HEK293 (cell line): ENCODE measurements at regions not wholly inside any gene's neighbourhood (a gene's known extent, or its start where the extent isn't known, plus 50 kb on each side); places are given as distances from the start of the nearest gene placed in this dataset.

Experiments used
- CTCF ChIA-PET: fragments of 350-600 bp; formaldehyde crosslinking; extraction: SDS; loops from one replicate; lab custom pipeline; 2021; ENCODE audit warnings: antibody characterized with exemption; lab: Yijun Ruan, JAX
- POLR2A ChIA-PET: fragments of 300-600 bp; formaldehyde crosslinking; extraction: SDS; loops from one replicate; lab custom pipeline; 2020; ENCODE audit warnings: antibody characterized with exemption, inconsistent platforms; lab: Yijun Ruan, JAX
- H3K27ac ChIP-seq: fragments of 200-500 bp; sonication (Bioruptor generic); 2 replicates; pipeline ENCODE4 v1.5.1; 2014; ENCODE audit warnings: low read depth, low read length, control low read depth, inconsistent platforms; ENCODE audit errors: extremely low read depth
- H3K36me3 ChIP-seq, 2 experiments: fragments of 200-500 bp in 1 of 2; sonication (Bioruptor generic) in 1 of 2; 1 replicate in 1 of 2; 2 replicates in 1 of 2; pipeline ENCODE4 v1.5.1; 2014 to 2017; ENCODE audit warnings: inconsistent platforms in 2 of 2, low read length in 2 of 2; ENCODE audit not compliant: control insufficient read depth in 2 of 2, insufficient read depth in 1 of 2
- H3K4me1 ChIP-seq: fragments of 200-500 bp; sonication (Bioruptor generic); 2 replicates; pipeline ENCODE4 v1.5.1; 2014; ENCODE audit warnings: mild to moderate bottlenecking, low read length, inconsistent platforms; ENCODE audit not compliant: control insufficient read depth, insufficient read depth
- H3K4me3 ChIP-seq: 2 replicates; pipeline ENCODE4 v1.5.1; 2011; ENCODE audit warnings: low read depth, mild to moderate bottlenecking, control low read depth, low read length, moderate library complexity
- H3K9me3 ChIP-seq: fragments of 200-500 bp; sonication (Bioruptor generic); 2 replicates; pipeline ENCODE4 v1.5.1; 2014; ENCODE audit warnings: low read depth, low read length, inconsistent platforms; ENCODE audit not compliant: control insufficient read depth, insufficient read depth
- INSM2 ChIP-seq: fragments of 450-650 bp; formaldehyde crosslinking; IDR thresholded peaks from 2 replicates; pipeline ENCODE4 v1.5.1; 2016; ENCODE audit warnings: missing biosample characterization, missing genetic modification characterization
- MZF1 ChIP-seq: fragments of 450-650 bp; formaldehyde crosslinking; IDR thresholded peaks from 2 replicates; pipeline ENCODE4 v1.5.1; 2017; ENCODE audit warnings: missing biosample characterization, missing genetic modification characterization, borderline replicate concordance
- SCRT1 ChIP-seq: fragments of 450-650 bp; formaldehyde crosslinking; IDR thresholded peaks from 2 replicates; pipeline ENCODE4 v1.5.1; 2016; ENCODE audit warnings: missing biosample characterization, missing genetic modification characterization, borderline replicate concordance
- SETDB1 ChIP-seq: IDR thresholded peaks from one replicate; pipeline ENCODE4 v1.6.1; 2017; ENCODE audit warnings: mild to moderate bottlenecking, low read length, moderate library complexity, mixed read lengths; ENCODE audit not compliant: insufficient read length
- ZIC2 ChIP-seq: fragments of 450-650 bp; formaldehyde crosslinking; IDR thresholded peaks from 2 replicates; pipeline ENCODE4 v1.5.1; 2016; ENCODE audit warnings: missing biosample characterization, missing genetic modification characterization
- ZNF132 ChIP-seq: fragments of 450-650 bp; formaldehyde crosslinking; IDR thresholded peaks from 2 replicates; pipeline ENCODE4 v1.5.1; 2017; ENCODE audit warnings: missing biosample characterization, missing genetic modification characterization, borderline replicate concordance
- ZNF133 ChIP-seq: fragments of 450-650 bp; formaldehyde crosslinking; IDR thresholded peaks from 2 replicates; pipeline ENCODE4 v1.5.1; 2016; ENCODE audit warnings: missing biosample characterization, missing genetic modification characterization
- ZNF239 ChIP-seq: fragments of 450-650 bp; formaldehyde crosslinking; IDR thresholded peaks from 2 replicates; pipeline ENCODE4 v1.5.1; 2016; ENCODE audit warnings: missing biosample characterization, missing genetic modification characterization
- ZNF292 ChIP-seq: fragments of 450-650 bp; formaldehyde crosslinking; IDR thresholded peaks from 2 replicates; pipeline ENCODE4 v1.5.1; 2016; ENCODE audit warnings: low read depth, missing biosample characterization, missing genetic modification characterization, borderline replicate concordance
- ZNF398 ChIP-seq: fragments of 450-650 bp; formaldehyde crosslinking; IDR thresholded peaks from 2 replicates; pipeline ENCODE4 v1.5.1; 2017; ENCODE audit warnings: missing biosample characterization, missing genetic modification characterization
- ZNF423 ChIP-seq: fragments of 450-650 bp; formaldehyde crosslinking; IDR thresholded peaks from 2 replicates; pipeline ENCODE4 v1.5.1; 2016; ENCODE audit warnings: missing biosample characterization, missing genetic modification characterization
- ZNF654 ChIP-seq: fragments of 450-650 bp; formaldehyde crosslinking; IDR thresholded peaks from 2 replicates; pipeline ENCODE4 v1.5.1; 2016; ENCODE audit warnings: low read depth, missing biosample characterization, missing genetic modification characterization
- ZNF777 ChIP-seq: fragments of 450-650 bp; formaldehyde crosslinking; IDR thresholded peaks from 2 replicates; pipeline ENCODE4 v1.5.1; 2017; ENCODE audit warnings: missing biosample characterization, missing genetic modification characterization, borderline replicate concordance
- ZNF785 ChIP-seq: fragments of 450-650 bp; formaldehyde crosslinking; IDR thresholded peaks from 2 replicates; pipeline ENCODE4 v1.5.1; 2016; ENCODE audit warnings: missing biosample characterization, missing genetic modification characterization
- TF ChIP-seq, protein P1 (sequence below): fragments of 450-650 bp; formaldehyde crosslinking; IDR thresholded peaks from 2 replicates; pipeline ENCODE4 v1.5.1; 2016; ENCODE audit warnings: missing biosample characterization, missing genetic modification characterization
- TF ChIP-seq, protein P2 (sequence below): fragments of 450-650 bp; formaldehyde crosslinking; IDR thresholded peaks from 2 replicates; pipeline ENCODE4 v1.5.1; 2016; ENCODE audit warnings: missing biosample characterization, missing genetic modification characterization, low read depth
- TF ChIP-seq, protein P3 (sequence below): fragments of 450-650 bp; formaldehyde crosslinking; IDR thresholded peaks from 2 replicates; pipeline ENCODE4 v1.5.1; 2016; ENCODE audit warnings: missing biosample characterization, missing genetic modification characterization

DNA sequence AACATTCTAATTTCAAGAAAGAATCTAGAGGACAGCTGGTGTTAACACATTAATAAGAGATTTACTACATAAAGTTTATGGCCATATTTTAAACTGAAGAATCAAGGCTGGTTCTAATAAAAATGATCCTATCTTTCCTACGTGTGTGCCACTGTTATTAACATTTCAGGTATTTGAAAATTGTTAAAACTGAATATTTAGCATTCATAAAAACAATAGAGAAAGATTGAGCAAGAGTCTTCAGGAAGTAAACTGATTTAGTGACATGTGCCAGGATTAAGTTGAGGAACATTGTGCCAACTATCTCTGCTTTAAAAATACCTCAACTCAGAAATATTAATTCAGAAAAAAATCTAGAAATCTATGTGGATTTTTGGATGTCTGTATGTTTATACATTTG, 810.1 kb downstream of the FAT4 start (continued):
- TF ChIP-seq ZNF777 (no peak), ZNF292 (tag by site-specific recombination) (no peak), ZNF654 (no peak), SCRT1 (tag by site-specific recombination) (no peak), ZIC2 (tag by site-specific recombination) (no peak)

- CTCF ChIA-PET, result no interaction called here
- POLR2A ChIA-PET, result no interaction called here
Observed at GRCh38 chr4:126130215-126130614, 815.5 kb downstream of the FAT4 start.

DNA sequence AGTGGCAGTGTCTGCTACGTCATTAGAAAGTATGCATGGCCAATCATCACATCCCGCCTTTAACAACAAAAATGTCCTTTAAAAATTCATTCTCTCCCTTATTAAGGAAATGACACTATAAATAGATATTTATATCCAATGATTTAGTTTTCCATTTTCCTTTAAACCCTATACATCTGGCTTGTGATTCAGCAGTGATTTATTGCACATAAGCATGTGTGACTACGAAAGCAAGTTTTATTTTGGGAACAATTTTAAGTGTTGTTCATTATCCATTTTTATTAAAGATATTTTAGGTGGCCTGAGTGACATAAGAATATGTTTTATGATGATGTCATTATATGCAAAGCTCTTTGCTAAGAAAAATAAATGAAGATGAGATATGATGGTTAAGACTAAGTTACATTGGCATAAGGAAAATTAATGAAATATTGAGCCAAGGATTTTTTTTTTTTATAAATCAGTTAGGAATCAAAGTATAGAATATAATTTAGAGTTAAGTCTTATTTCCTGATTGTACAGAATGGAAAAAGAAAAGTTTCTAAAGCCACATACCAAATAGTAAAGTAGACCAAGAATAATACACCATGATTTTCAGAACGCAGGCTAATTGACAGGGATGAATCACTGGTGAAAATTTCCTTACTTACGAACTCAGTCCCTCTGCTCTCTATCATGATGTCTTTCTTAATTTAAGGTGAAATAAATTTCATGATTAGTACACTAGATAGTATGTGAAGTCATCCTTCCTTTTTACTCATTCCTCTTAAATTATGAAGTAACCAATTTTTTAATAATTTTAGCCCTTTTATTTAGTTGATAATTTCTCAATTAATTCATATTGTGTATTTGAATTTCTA, 822.4 kb downstream of the FAT4 start:
- ChIA-PET POLR2A (no interaction called here), CTCF (interaction anchor here (0.6 kb wide), 1 partner anchor 10 kb away, joined by 5 read pairs; no protein-coding TSS in a partner anchor)
- TF ChIP-seq, protein P1, sequence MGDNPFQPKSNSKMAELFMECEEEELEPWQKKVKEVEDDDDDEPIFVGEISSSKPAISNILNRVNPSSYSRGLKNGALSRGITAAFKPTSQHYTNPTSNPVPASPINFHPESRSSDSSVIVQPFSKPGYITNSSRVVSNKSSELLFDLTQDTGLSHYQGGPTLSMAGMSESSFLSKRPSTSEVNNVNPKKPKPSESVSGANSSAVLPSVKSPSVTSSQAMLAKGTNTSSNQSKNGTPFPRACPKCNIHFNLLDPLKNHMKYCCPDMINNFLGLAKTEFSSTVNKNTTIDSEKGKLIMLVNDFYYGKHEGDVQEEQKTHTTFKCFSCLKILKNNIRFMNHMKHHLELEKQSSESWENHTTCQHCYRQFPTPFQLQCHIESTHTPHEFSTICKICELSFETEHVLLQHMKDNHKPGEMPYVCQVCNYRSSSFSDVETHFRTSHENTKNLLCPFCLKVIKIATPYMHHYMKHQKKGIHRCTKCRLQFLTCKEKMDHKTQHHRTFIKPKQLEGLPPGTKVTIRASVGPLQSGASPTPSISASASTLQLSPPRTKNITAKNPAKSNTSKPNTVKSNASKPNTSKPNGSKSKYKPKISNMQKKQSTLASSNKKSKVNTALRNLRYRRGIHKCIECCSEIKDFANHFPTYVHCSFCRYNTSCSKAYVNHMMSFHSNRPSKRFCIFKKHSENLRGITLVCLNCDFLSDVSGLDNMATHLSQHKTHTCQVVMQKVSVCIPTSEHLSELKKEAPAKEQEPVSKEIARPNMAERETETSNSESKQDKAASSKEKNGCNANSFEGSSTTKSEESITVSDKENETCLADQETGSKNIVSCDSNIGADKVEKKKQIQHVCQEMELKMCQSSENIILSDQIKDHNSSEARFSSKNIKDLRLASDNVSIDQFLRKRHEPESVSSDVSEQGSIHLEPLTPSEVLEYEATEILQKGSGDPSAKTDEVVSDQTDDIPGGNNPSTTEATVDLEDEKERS, result no peak
- no peak for TF ChIP-seq INSM2 (tag by site-specific recombination)
- TF ChIP-seq ZNF785 (tag by site-specific recombination), result no peak
- TF ChIP-seq, protein P2, sequence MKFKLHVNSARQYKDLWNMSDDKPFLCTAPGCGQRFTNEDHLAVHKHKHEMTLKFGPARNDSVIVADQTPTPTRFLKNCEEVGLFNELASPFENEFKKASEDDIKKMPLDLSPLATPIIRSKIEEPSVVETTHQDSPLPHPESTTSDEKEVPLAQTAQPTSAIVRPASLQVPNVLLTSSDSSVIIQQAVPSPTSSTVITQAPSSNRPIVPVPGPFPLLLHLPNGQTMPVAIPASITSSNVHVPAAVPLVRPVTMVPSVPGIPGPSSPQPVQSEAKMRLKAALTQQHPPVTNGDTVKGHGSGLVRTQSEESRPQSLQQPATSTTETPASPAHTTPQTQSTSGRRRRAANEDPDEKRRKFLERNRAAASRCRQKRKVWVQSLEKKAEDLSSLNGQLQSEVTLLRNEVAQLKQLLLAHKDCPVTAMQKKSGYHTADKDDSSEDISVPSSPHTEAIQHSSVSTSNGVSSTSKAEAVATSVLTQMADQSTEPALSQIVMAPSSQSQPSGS, result peak; percentile 36; the same call in 1 of the 2 replicates
- Histone ChIP-seq H3K4me1 (no peaks in the 10 kb centered on the region), H3K9me3 (no peaks in the 10 kb centered on the region), H3K36me3 (no peaks in the 10 kb centered on the region), H3K27ac (no peak overlapping the region), H3K4me3 (no peak overlapping the region)

More at GRCh38 chr4:126130215-126130614, 815.5 kb downstream of the FAT4 start:
- H3K4me1 ChIP-seq, result no peaks in the 10 kb centered on the region
- H3K4me3 ChIP-seq, result no peak overlapping the region
- H3K36me3 ChIP-seq, result no peaks in the 10 kb centered on the region
- no peak for TF ChIP-seq ZNF132 (tag by site-specific recombination)
- TF ChIP-seq ZNF423, result no peak
- no peak for TF ChIP-seq ZNF133 (tag by site-specific recombination)
- no peak for TF ChIP-seq ZNF239
- TF ChIP-seq SETDB1, result no peak
- no peak for TF ChIP-seq MZF1
- TF ChIP-seq, protein P3, sequence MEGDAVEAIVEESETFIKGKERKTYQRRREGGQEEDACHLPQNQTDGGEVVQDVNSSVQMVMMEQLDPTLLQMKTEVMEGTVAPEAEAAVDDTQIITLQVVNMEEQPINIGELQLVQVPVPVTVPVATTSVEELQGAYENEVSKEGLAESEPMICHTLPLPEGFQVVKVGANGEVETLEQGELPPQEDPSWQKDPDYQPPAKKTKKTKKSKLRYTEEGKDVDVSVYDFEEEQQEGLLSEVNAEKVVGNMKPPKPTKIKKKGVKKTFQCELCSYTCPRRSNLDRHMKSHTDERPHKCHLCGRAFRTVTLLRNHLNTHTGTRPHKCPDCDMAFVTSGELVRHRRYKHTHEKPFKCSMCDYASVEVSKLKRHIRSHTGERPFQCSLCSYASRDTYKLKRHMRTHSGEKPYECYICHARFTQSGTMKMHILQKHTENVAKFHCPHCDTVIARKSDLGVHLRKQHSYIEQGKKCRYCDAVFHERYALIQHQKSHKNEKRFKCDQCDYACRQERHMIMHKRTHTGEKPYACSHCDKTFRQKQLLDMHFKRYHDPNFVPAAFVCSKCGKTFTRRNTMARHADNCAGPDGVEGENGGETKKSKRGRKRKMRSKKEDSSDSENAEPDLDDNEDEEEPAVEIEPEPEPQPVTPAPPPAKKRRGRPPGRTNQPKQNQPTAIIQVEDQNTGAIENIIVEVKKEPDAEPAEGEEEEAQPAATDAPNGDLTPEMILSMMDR (tag by site-specific recombination), result no peak
- TF ChIP-seq ZNF398 (tag by site-specific recombination), result no peak
- H3K9me3 ChIP-seq, result no peaks in the 10 kb centered on the region
- H3K27ac ChIP-seq, result no peak overlapping the region
